Breast epithelium (tissue), 4 donors: ENCODE measurements at regions not wholly inside any gene's neighbourhood (a gene's known extent, or its start where the extent isn't known, plus 50 kb on each side); places are given as distances from the start of the nearest gene placed in this dataset.

Experiments
- DNase-seq, 2 donors: peaks; one replicate each; pipeline ENCODE4 v3.0.0-alpha.2; 2019; ENCODE audit warnings: low spot score in 2 of 2
- H3K27ac ChIP-seq, 2 donors: fragments of 200-600 bp; sonication (generic) in 1 of 2; one replicate each; pipeline ENCODE4 v1.5.1; 2016 to 2019; ENCODE audit warnings: mild to moderate bottlenecking in 1 of 2
- H3K27me3 ChIP-seq, 2 donors: fragments of 200-600 bp; sonication (generic) in 1 of 2; one replicate each; pipeline versions ENCODE4 v1.5.1 to v1.6.0; 2017 to 2019; ENCODE audit warnings: control low read depth in 1 of 2, mild to moderate bottlenecking in 1 of 2
- H3K36me3 ChIP-seq: fragments of 200-600 bp; one replicate; pipeline ENCODE4 v1.5.1; 2019
- H3K4me1 ChIP-seq, 2 donors: fragments of 200-600 bp; sonication (generic); one replicate each; pipeline ENCODE4 v1.5.1; 2016 to 2019; ENCODE audit warnings: control low read depth in 1 of 2
- H3K4me3 ChIP-seq, 3 donors: fragments of 200-600 bp; sonication (generic); 1 replicate in 2 of 3; 2 replicates in 1 of 3; pipeline ENCODE4 v1.5.1; 2016 to 2019; ENCODE audit warnings: mild to moderate bottlenecking in 3 of 3, moderate library complexity in 2 of 3
- H3K9me3 ChIP-seq, 2 donors: fragments of 200-600 bp; sonication (generic) in 1 of 2; one replicate each; pipeline ENCODE4 v1.5.1; 2016 to 2019; ENCODE audit warnings: control low read depth in 1 of 2
- POLR2A ChIP-seq: fragments of 450-650 bp; IDR thresholded peaks from one replicate; pipeline ENCODE4 v1.6.1; 2016; ENCODE audit warnings: antibody characterized with exemption, mild to moderate bottlenecking, moderate library complexity
- POLR2AphosphoS5 ChIP-seq, 3 donors: sonication (generic); formaldehyde crosslinking; IDR thresholded peaks; one replicate each; pipeline ENCODE4 v1.6.1; 2017; ENCODE audit warnings: antibody characterized with exemption in 3 of 3
- intact Hi-C: fragments of 100-400 bp; cut with DNase I; formaldehyde crosslinking; loops from one replicate; pipeline ENCODE4 v1.15.1; 2023; ENCODE audit warnings: low total_unique reads
- TF ChIP-seq, protein P1 (sequence below), 3 donors: fragments of 450-650 bp; IDR thresholded peaks; one replicate each; pipeline ENCODE4 v1.5.1; 2016 to 2017; ENCODE audit warnings: antibody characterized with exemption in 3 of 3, mild to moderate bottlenecking in 3 of 3, moderate library complexity in 3 of 3

- no peak overlapping the region for H3K27ac ChIP-seq
- no peak overlapping the region for H3K4me3 ChIP-seq
- intact Hi-C loops = no loop called here
These were observed 114.0 kb upstream of the POU1F1 start for GRCh38 chr3:87390353-87390752.

GRCh38 chr3:87375231-87375682, 98.9 kb upstream of the POU1F1 start:
- TF ChIP-seq POLR2AphosphoS5 (IDR thresholded peaks at IDR 0.05) = no peak
- TF ChIP-seq, protein P1, sequence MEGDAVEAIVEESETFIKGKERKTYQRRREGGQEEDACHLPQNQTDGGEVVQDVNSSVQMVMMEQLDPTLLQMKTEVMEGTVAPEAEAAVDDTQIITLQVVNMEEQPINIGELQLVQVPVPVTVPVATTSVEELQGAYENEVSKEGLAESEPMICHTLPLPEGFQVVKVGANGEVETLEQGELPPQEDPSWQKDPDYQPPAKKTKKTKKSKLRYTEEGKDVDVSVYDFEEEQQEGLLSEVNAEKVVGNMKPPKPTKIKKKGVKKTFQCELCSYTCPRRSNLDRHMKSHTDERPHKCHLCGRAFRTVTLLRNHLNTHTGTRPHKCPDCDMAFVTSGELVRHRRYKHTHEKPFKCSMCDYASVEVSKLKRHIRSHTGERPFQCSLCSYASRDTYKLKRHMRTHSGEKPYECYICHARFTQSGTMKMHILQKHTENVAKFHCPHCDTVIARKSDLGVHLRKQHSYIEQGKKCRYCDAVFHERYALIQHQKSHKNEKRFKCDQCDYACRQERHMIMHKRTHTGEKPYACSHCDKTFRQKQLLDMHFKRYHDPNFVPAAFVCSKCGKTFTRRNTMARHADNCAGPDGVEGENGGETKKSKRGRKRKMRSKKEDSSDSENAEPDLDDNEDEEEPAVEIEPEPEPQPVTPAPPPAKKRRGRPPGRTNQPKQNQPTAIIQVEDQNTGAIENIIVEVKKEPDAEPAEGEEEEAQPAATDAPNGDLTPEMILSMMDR (IDR thresholded peaks at IDR 0.05) = no peak
- TF ChIP-seq POLR2A = no peak
- Histone ChIP-seq H3K4me3 (no peak overlapping the region), H3K9me3 (peaks cover 0 to 7% of the 10 kb centered on the region in 2 donors), H3K27ac (no peak overlapping the region), H3K27me3 (no peaks in the 10 kb centered on the region), H3K36me3 (no peaks in the 10 kb centered on the region), H3K4me1 (no peaks in the 10 kb centered on the region)
- intact Hi-C loops = loop anchor here (10.0 kb wide), 1 partner anchor 880 kb away; no protein-coding TSS in a partner anchor
- DNase-seq = no peak

More at GRCh38 chr3:87390353-87390752, 114.0 kb upstream of the POU1F1 start:
- peaks cover 0 to 7% of the 10 kb centered on the region in 2 donors for H3K9me3 ChIP-seq
- H3K4me1 ChIP-seq = no peaks in the 10 kb centered on the region
- TF ChIP-seq, protein P1 (IDR thresholded peaks at IDR 0.05) = no peak
- TF ChIP-seq POLR2AphosphoS5 (IDR thresholded peaks at IDR 0.05) = no peak
- no peak for TF ChIP-seq POLR2A
- no peaks in the 10 kb centered on the region for H3K27me3 ChIP-seq
- DNase-seq = no peak
- no peaks in the 10 kb centered on the region for H3K36me3 ChIP-seq

DNA sequence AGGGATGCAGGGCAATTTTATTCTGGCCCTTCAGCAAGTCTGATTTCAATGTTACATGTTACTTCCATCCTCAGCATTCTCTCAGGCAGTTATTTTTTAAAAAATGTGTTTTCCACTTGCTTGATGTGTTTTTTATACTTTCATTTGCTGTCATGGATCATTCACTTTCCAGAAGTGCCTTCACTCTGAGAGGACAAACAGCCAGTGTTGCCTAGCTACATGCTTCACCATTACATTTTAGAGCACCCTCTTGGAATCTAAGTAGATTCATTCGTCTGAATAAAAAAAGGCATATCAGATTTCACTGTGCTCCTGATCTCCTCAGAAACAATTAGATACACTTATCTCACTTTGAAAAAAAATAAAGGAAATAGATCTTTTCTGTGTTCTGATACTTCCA, 93.6 kb upstream of the POU1F1 start:
- H3K27ac ChIP-seq = no peak overlapping the region
- no peaks in the 10 kb centered on the region for H3K27me3 ChIP-seq
- H3K4me3 ChIP-seq = no peak overlapping the region
- H3K9me3 ChIP-seq = peaks cover 0 to 2% of the 10 kb centered on the region in 2 donors
- TF ChIP-seq POLR2A (no peak), POLR2AphosphoS5 (IDR thresholded peaks at IDR 0.05) (no peak)
- TF ChIP-seq, protein P1 (IDR thresholded peaks at IDR 0.05) = no peak
- H3K4me1 ChIP-seq = no peaks in the 10 kb centered on the region
- intact Hi-C loops = loop anchor here (10.0 kb wide), 1 partner anchor 885 kb away; no protein-coding TSS in a partner anchor
- no peaks in the 10 kb centered on the region for H3K36me3 ChIP-seq
- DNase-seq = no peak

GRCh38 chr3:87367736-87368135, 91.4 kb upstream of the POU1F1 start:
- Histone ChIP-seq H3K4me3 (no peak overlapping the region), H3K4me1 (no peaks in the 10 kb centered on the region), H3K27me3 (no peaks in the 10 kb centered on the region), H3K27ac (no peak overlapping the region), H3K36me3 (no peaks in the 10 kb centered on the region), H3K9me3 (no peaks in the 10 kb centered on the region)
- intact Hi-C loops = no loop called here
- TF ChIP-seq, protein P1 (IDR thresholded peaks at IDR 0.05) = no peak
- TF ChIP-seq POLR2AphosphoS5 (IDR thresholded peaks at IDR 0.05) (no peak), POLR2A (no peak)
- no peak for DNase-seq

DNA sequence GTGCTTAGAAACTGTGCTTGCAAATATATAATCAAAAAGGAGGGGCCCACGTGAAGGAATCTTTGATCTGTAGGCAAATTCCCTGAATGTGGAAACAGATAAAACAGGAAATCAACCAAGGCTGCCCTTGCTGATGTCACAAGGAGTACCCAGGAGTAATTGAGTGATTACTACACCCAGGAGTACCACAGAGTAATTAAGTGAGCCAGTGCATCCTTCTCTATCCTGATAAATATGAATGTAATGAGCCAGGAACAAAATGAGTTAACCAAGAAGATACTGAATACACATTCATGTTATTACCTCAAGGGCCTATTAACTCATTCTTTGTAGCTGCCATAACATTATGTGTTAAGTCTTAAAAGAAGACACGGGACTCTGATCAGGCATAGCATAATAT, 87.3 kb upstream of the POU1F1 start:
- Histone ChIP-seq H3K9me3 (no peaks in the 10 kb centered on the region), H3K27me3 (no peaks in the 10 kb centered on the region), H3K36me3 (no peaks in the 10 kb centered on the region), H3K4me1 (no peaks in the 10 kb centered on the region), H3K4me3 (no peak overlapping the region), H3K27ac (no peak overlapping the region)
- intact Hi-C loops = no loop called here
- DNase-seq = no peak
- TF ChIP-seq POLR2AphosphoS5 (IDR thresholded peaks at IDR 0.05) (no peak), POLR2A (no peak)
- TF ChIP-seq, protein P1 (IDR thresholded peaks at IDR 0.05) = no peak
